H1 (cell line): ENCODE measurements at regions not wholly inside any gene's neighbourhood (a gene's known extent, or its start where the extent isn't known, plus 50 kb on each side); places are given as distances from the start of the nearest gene placed in this dataset.

Source experiments
- CTCF ChIA-PET: fragments of 300-600 bp; sonication (Branson Sonifier 250); formaldehyde crosslinking; loops from one replicate; lab custom pipeline; 2021; ENCODE audit not compliant: partially characterized antibody; lab: Charles Lee
- POLR2A ChIA-PET: fragments of 300-600 bp; sonication (Branson Sonifier 250); formaldehyde crosslinking; loops from one replicate; lab custom pipeline; 2021; ENCODE audit warnings: inconsistent platforms; ENCODE audit not compliant: partially characterized antibody; lab: Charles Lee
- DNase-seq, 2 experiments: peaks; one replicate each; pipeline versions ENCODE4 v3.0.0 to v3.0.0-alpha.2; 2010 to 2022; ENCODE audit warnings: low spot score in 2 of 2, low read depth in 1 of 2, mixed read lengths in 1 of 2
- FAIRE-seq: peaks from 2 replicates; lab custom pipeline; 2011; peaks lifted over from hg19 to GRCh38; lab: Jason Lieb, UNC
- H2AFZ ChIP-seq: 2 replicates; pipeline ENCODE4 v1.8.1; 2012; ENCODE audit warnings: low read length, inconsistent platforms
- H2AK5ac ChIP-seq: 2 replicates; pipeline ENCODE4 v1.6.1; 2013; ENCODE audit warnings: low read depth, low read length
- H2BK120ac ChIP-seq: replicated peaks from 2 replicates; pipeline ENCODE3; 2013; ENCODE audit warnings: low read depth, low read length, inconsistent platforms
- H2BK12ac ChIP-seq: 2 replicates; pipeline ENCODE4 v1.6.1; 2013; ENCODE audit warnings: low read depth, low read length
- H2BK15ac ChIP-seq: 2 replicates; pipeline ENCODE4 v1.6.1; 2013; ENCODE audit warnings: low read length
- H2BK20ac ChIP-seq: 2 replicates; pipeline ENCODE4 v1.6.1; 2013; ENCODE audit warnings: low read length
- H2BK5ac ChIP-seq: 2 replicates; pipeline ENCODE4 v1.6.1; 2013; ENCODE audit warnings: low read depth, low read length
- H3K14ac ChIP-seq: 2 replicates; pipeline ENCODE4 v1.6.1; 2013; ENCODE audit warnings: inconsistent platforms; ENCODE audit not compliant: insufficient read length
- H3K18ac ChIP-seq: 2 replicates; pipeline ENCODE4 v1.6.1; 2013; ENCODE audit warnings: low read length; ENCODE audit errors: extremely low read depth
- H3K23ac ChIP-seq: 2 replicates; pipeline ENCODE4 v1.6.1; 2013; ENCODE audit warnings: inconsistent platforms; ENCODE audit not compliant: insufficient read length
- H3K23me2 ChIP-seq: 2 replicates; pipeline ENCODE4 v1.6.1; 2013; ENCODE audit warnings: low read depth, low read length
- H3K27ac ChIP-seq: 2 replicates; pipeline ENCODE4 v1.6.1; 2011; ENCODE audit warnings: low read depth, low read length, inconsistent platforms
- H3K27me3 ChIP-seq, 4 experiments: replicated peaks in 1 of 4; 1 replicate in 1 of 4; 2 replicates in 3 of 4; pipeline versions ENCODE4 v1.6.1 to v1.8.1; 2011 to 2013; ENCODE audit warnings: low read length in 3 of 4, mild to moderate bottlenecking in 3 of 4, inconsistent platforms in 2 of 4, mixed read lengths in 2 of 4, moderate library complexity in 1 of 4; ENCODE audit not compliant: control insufficient read depth in 3 of 4, insufficient read depth in 3 of 4; ENCODE audit errors: extremely low read depth in 1 of 4
- H3K36me3 ChIP-seq, 4 experiments: 2 replicates each; pipeline versions ENCODE4 v1.6.1 to v1.8.1; 2011 to 2013; ENCODE audit warnings: mild to moderate bottlenecking in 4 of 4, low read length in 3 of 4, moderate library complexity in 2 of 4, control low read depth in 1 of 4, inconsistent platforms in 1 of 4; ENCODE audit not compliant: insufficient read depth in 4 of 4, control insufficient read depth in 2 of 4
- H3K4ac ChIP-seq: replicated peaks from 2 replicates; pipeline ENCODE3; 2013; ENCODE audit warnings: low read length, low read depth, mixed read lengths, inconsistent platforms; ENCODE audit not compliant: insufficient read length
- H3K4me1 ChIP-seq, 4 experiments: replicated peaks in 1 of 4; 1 replicate in 1 of 4; 2 replicates in 3 of 4; pipeline versions ENCODE4 v1.6.1 to v1.8.1; 2011 to 2013; ENCODE audit warnings: low read length in 3 of 4, inconsistent platforms in 2 of 4, mixed read lengths in 1 of 4; ENCODE audit not compliant: insufficient read depth in 4 of 4, control insufficient read depth in 3 of 4
- H3K4me2 ChIP-seq, 2 experiments: 2 replicates each; pipeline versions ENCODE4 v1.6.1 to v1.8.1; 2011 to 2013; ENCODE audit warnings: low read depth in 2 of 2, low read length in 2 of 2, control low read depth in 1 of 2, inconsistent platforms in 1 of 2, mild to moderate bottlenecking in 1 of 2; ENCODE audit not compliant: insufficient read depth in 1 of 2
- H3K4me3 ChIP-seq, 4 experiments: fragments of 200-600, 300-600 bp in 1 of 4; sonication (generic), shearing (Covaris generic), sonication (Bioruptor Twin) in 1 of 4; 2 replicates each; pipeline versions ENCODE4 v1.5.1 to v1.8.1; 2011 to 2016; ENCODE audit warnings: low read length in 4 of 4, low read depth in 3 of 4, control low read depth in 2 of 4, inconsistent platforms in 2 of 4, mild to moderate bottlenecking in 2 of 4, mixed read lengths in 1 of 4, moderate library complexity in 1 of 4; ENCODE audit not compliant: insufficient read depth in 2 of 4; ENCODE audit errors: extremely low read depth in 1 of 4
- H3K56ac ChIP-seq: replicated peaks from 2 replicates; pipeline ENCODE3; 2013; ENCODE audit warnings: low read depth, mild to moderate bottlenecking, mixed read lengths, low read length, inconsistent platforms; ENCODE audit not compliant: insufficient read length
- H3K79me1 ChIP-seq: 2 replicates; pipeline ENCODE4 v1.6.1; 2013; ENCODE audit warnings: low read depth, low read length, control low read depth
- H3K79me2 ChIP-seq, 2 experiments: 2 replicates each; pipeline versions ENCODE4 v1.6.1 to v1.8.1; 2012 to 2013; ENCODE audit warnings: low read length in 2 of 2, mild to moderate bottlenecking in 2 of 2, inconsistent platforms in 1 of 2; ENCODE audit not compliant: insufficient read depth in 2 of 2, control insufficient read depth in 1 of 2
- H3K9ac ChIP-seq, 4 experiments: replicated peaks in 1 of 4; 1 replicate in 1 of 4; 2 replicates in 3 of 4; pipeline versions ENCODE4 v1.6.1 to v1.8.1; 2011 to 2013; ENCODE audit warnings: low read depth in 3 of 4, low read length in 3 of 4, control low read depth in 2 of 4, mild to moderate bottlenecking in 2 of 4, moderate library complexity in 2 of 4, inconsistent platforms in 1 of 4; ENCODE audit errors: extremely low read depth in 1 of 4
- H3K9me3 ChIP-seq, 2 experiments: 2 replicates each; pipeline versions ENCODE4 v1.6.1 to v1.8.1; 2012 to 2013; ENCODE audit warnings: mild to moderate bottlenecking in 2 of 2, moderate library complexity in 2 of 2, control low read depth in 1 of 2, inconsistent platforms in 1 of 2, low read depth in 1 of 2, low read length in 1 of 2, mixed read lengths in 1 of 2; ENCODE audit not compliant: insufficient read depth in 2 of 2
- H4K20me1 ChIP-seq, 2 experiments: replicated peaks in 1 of 2; 2 replicates each; pipeline versions ENCODE3 to v1.8.1; 2011 to 2013; ENCODE audit warnings: inconsistent platforms in 2 of 2, low read length in 2 of 2, mild to moderate bottlenecking in 1 of 2; ENCODE audit not compliant: insufficient read depth in 2 of 2, control insufficient read depth in 1 of 2
- H4K5ac ChIP-seq: 2 replicates; pipeline ENCODE4 v1.6.1; 2013; ENCODE audit warnings: low read length, low read depth, mixed read lengths, inconsistent platforms; ENCODE audit not compliant: insufficient read length
- H4K8ac ChIP-seq: 2 replicates; pipeline ENCODE4 v1.8.0; 2013; ENCODE audit warnings: mild to moderate bottlenecking, moderate library complexity, low read length, inconsistent platforms; ENCODE audit not compliant: insufficient read depth; ENCODE audit errors: extremely low read depth
- H4K91ac ChIP-seq: replicated peaks from 2 replicates; pipeline ENCODE3; 2013; ENCODE audit warnings: low read length, mixed read lengths, inconsistent platforms; ENCODE audit not compliant: insufficient read length
- JUN ChIP-seq: IDR thresholded peaks from 2 replicates; pipeline ENCODE4 v1.6.1; 2011; ENCODE audit warnings: low read depth, mild to moderate bottlenecking, improper control_type of control experiment, low read length

- H3K23me2 ChIP-seq, result no peaks in the 10 kb centered on the region
- no peak overlapping the region for H2BK15ac ChIP-seq
- no peak overlapping the region for H3K4me2 ChIP-seq
- no peak overlapping the region for H3K18ac ChIP-seq
- H2BK5ac ChIP-seq, result no peak overlapping the region
- no peak overlapping the region for H4K8ac ChIP-seq
- no peak overlapping the region for H3K4ac ChIP-seq
- no peak overlapping the region for H3K14ac ChIP-seq
- H3K36me3 ChIP-seq, result no peaks in the 10 kb centered on the region
- no peak overlapping the region for H4K91ac ChIP-seq
- no peaks in the 10 kb centered on the region for H3K79me2 ChIP-seq
- FAIRE-seq (no peak), DNase-seq (no peak)
- H3K4me3 ChIP-seq, result no peak overlapping the region
- H3K27me3 ChIP-seq, result no peaks in the 10 kb centered on the region
- CTCF ChIA-PET, result no interaction called here
- TF ChIP-seq JUN, result no peak
- no peak overlapping the region for H3K27ac ChIP-seq
- POLR2A ChIA-PET, result no interaction called here
- H2AK5ac ChIP-seq, result no peak overlapping the region
- H3K9me3 ChIP-seq, result no peaks in the 10 kb centered on the region
- H4K20me1 ChIP-seq, result no peaks in the 10 kb centered on the region
- H2BK12ac ChIP-seq, result no peak overlapping the region
- H3K9ac ChIP-seq, result no peak overlapping the region
- H4K5ac ChIP-seq, result no peak overlapping the region
- no peak overlapping the region for H2BK20ac ChIP-seq
- H2AFZ ChIP-seq, result no peak overlapping the region
- H3K79me1 ChIP-seq, result no peaks in the 10 kb centered on the region
- no peaks in the 10 kb centered on the region for H3K4me1 ChIP-seq
- H2BK120ac ChIP-seq, result no peak overlapping the region
- H3K56ac ChIP-seq, result no peak overlapping the region
- H3K23ac ChIP-seq, result no peak overlapping the region
These were observed 258.3 kb downstream of the DOK5 start for GRCh38 chr20:54733687-54734086.
